NCI-H1105 treated with DMSO at 0.1 percent for 48 hours (cell line): ENCODE measurements at regions not wholly inside any gene's neighbourhood (a gene's known extent, or its start where the extent isn't known, plus 50 kb on each side); places are given as distances from the start of the nearest gene placed in this dataset.
"Not testable (repeated sequence)": the region's sequence is repeated elsewhere in the genome, so short reads cannot be mapped to it uniquely, and the experiment has no call there.

Source experiments
- DNase-seq: peaks from one replicate; lab custom pipeline; 2025; lab: John Stamatoyannopoulos, UW

GRCh38 chr18:60062831-60063230, 163.0 kb downstream of the PMAIP1 start:
- not testable (repeated sequence) for DNase-seq

- no peak for DNase-seq
Observed at GRCh38 chr18:60062396-60062795, 162.6 kb downstream of the PMAIP1 start.

- DNase-seq, result no peak
Observed at GRCh38 chr18:60060578-60060977, 160.8 kb downstream of the PMAIP1 start.

GRCh38 chr18:60060026-60060425, 160.2 kb downstream of the PMAIP1 start:
- DNase-seq, result no peak

GRCh38 chr18:60059216-60059615, 159.4 kb downstream of the PMAIP1 start:
- DNase-seq, result no peak

- no peak for DNase-seq
Observed at GRCh38 chr18:60053747-60054304, 154.0 kb downstream of the PMAIP1 start.

- no peak for DNase-seq
Observed at GRCh38 chr18:60050821-60051220, 151.0 kb downstream of the PMAIP1 start.

GRCh38 chr18:60049172-60049571, 149.4 kb downstream of the PMAIP1 start:
- DNase-seq, result no peak

GRCh38 chr18:60047556-60047955, 147.8 kb downstream of the PMAIP1 start:
- DNase-seq, result no peak

GRCh38 chr18:60044290-60045006, 144.7 kb downstream of the PMAIP1 start:
- DNase-seq, result no peak

GRCh38 chr18:60040971-60041370, 141.2 kb downstream of the PMAIP1 start:
- DNase-seq, result no peak

GRCh38 chr18:60038731-60039130, 138.9 kb downstream of the PMAIP1 start:
- DNase-seq, result no peak

- DNase-seq, result no peak
Observed at GRCh38 chr18:60027397-60027796, 127.6 kb downstream of the PMAIP1 start.

GRCh38 chr18:60024857-60025256, 125.1 kb downstream of the PMAIP1 start:
- DNase-seq, result no peak

GRCh38 chr18:60024345-60024744, 124.5 kb downstream of the PMAIP1 start:
- DNase-seq, result no peak

- no peak for DNase-seq
Observed at GRCh38 chr18:60022671-60023276, 123.0 kb downstream of the PMAIP1 start.

- no peak for DNase-seq
Observed at GRCh38 chr18:60021556-60021955, 121.8 kb downstream of the PMAIP1 start.

GRCh38 chr18:60020107-60020925, 120.5 kb downstream of the PMAIP1 start:
- no peak for DNase-seq

GRCh38 chr18:60019463-60019840, 119.7 kb downstream of the PMAIP1 start:
- no peak for DNase-seq

- DNase-seq, result no peak
Observed at GRCh38 chr18:60018618-60019462, 119.0 kb downstream of the PMAIP1 start.

GRCh38 chr18:60018134-60018533, 118.3 kb downstream of the PMAIP1 start:
- DNase-seq, result not testable (repeated sequence)

GRCh38 chr18:60017371-60017770, 117.6 kb downstream of the PMAIP1 start:
- no peak for DNase-seq
